GM21447 (cell line): ENCODE measurements at regions not wholly inside any gene's neighbourhood (a gene's known extent, or its start where the extent isn't known, plus 50 kb on each side); places are given as distances from the start of the nearest gene placed in this dataset.
"Not testable (repeated sequence)": the region's sequence is repeated elsewhere in the genome, so short reads cannot be mapped to it uniquely, and the experiment has no call there.

Experiments used
- ATAC-seq: cut with Tn5 transposase; IDR thresholded peaks from one replicate; pipeline ENCODE4 v1.9.1; 2021; ENCODE audit not compliant: unreplicated experiment

DNA sequence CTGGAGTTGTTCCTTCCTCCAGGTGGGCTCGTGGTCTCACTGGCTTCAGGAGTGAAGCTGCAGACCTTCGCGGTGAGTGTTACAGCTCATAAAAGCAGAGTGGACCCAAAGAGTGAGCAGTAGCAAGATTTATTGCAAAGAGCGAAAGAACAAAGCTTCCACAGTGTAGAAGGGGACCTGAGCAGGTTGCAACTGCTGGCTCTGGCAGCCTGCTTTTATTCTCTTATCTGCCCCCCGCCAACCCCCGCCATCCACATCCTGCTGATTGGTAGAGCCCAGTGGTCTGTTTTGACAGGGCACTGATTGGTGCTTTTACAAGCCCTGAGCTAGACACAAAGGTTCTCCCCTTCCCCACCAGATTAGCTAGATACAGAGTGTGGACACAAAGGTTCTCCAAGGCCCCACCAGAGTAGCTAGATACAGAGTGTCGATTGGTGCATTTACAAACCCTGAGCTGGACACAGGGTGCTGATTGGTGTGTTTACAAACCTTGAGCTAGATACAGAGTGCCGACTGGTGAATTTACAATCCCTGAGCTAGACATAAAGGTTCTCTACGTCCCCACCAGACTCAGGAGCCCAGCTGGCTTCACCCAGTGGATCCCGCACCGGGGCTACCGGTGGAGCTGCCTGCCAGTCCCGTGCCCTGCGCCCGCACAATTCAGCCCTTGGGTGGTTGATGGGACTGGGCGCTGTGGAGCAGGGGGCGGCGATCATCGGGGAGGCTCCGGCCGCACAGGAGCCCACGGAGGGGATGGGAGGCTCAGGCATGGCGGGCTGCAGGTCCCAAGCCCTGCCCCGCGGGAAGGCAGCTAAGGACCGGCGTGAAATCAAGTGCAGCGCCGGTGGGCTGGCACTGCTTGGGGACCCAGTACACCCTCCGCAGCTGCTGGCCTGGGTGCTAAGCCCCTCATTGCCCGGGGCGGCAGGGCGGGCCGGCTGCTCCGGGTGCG lies 999.5 kb upstream of the SPRY2 start:
- ATAC-seq = not testable (repeated sequence)

DNA sequence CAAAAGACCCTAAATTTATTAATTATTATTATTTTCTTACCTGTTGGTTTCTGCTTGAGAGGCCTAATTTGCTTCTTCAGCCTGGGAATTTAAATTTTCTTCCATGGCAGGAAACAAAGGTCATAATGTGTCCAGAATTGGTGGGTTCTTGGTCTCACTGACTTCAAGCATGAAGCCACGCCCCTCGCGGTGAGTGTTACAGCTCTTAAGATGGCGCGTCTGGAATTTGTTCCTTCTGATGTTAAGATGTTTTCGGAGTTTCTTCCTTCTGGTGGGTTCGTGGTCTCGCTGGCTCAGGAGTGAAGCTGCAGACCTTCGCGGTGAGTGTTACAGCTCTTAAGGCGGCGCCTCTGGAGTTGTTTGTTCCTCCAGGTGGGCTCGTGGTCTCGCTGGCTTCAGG lies 998.7 kb upstream of the SPRY2 start:
- not testable (repeated sequence) for ATAC-seq

GRCh38 chr13:81334481-81334880 lies 993.6 kb upstream of the SPRY2 start:
- no peak for ATAC-seq

- ATAC-seq = no peak
These were observed 986.0 kb upstream of the SPRY2 start for GRCh38 chr13:81326913-81327312.

DNA sequence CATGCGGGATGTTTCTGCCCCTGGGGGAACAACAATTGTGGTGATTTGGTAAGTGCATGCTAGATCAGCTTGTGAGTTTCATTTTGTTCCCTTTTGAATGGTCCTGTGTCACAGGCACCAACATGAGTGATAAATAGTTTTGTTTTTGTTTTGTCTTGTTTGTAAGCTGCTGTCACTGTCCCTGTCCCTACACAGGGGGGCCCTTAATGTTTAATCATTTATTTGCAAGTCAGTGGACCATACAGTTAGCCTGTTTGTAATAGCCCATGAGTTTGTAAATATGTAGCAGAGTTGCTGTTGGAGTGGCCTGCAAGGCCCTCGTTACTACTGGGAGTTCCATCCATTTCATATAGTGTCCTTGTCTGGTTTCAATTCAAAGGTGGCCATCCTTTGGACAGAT lies 979.6 kb upstream of the SPRY2 start:
- ATAC-seq = no peak

DNA sequence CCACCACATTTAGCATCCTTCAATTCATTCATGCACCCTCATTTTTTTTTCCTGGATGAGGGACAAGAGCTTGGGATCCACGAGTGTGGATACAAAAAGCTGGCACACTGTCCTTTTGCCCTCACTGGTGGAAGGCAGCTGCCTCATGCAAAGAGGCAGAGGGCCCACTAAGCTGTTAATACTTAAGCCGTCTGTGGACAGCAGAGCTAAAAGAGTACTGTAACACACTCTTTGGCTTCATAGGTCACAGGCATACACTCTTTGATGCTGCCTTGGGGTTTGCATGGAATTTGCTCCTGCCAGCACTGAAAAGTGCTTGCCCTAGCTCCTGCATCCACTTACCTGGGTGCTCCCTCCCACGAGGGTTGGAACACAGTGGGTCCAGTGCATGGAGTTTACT lies 978.4 kb upstream of the SPRY2 start:
- ATAC-seq = no peak

GRCh38 chr13:81318231-81319019 lies 977.5 kb upstream of the SPRY2 start:
- no peak for ATAC-seq

DNA sequence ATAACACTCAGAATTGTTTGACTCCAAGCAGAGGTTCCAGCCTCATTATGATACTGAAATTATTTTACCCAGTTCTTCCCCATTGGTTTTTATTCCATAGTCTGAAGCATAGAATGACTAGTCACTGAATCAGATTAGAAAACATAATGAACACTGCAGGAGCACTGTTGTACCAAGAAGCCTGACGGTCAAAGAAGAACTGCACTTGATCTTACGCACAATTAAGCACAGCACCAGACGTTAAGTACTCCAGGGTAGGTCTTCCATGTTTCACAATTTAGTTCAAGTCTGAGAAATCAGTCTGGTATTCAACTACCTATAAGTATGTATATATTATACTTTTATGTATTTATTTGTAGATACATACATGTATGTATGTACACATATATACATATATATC lies 973.5 kb upstream of the SPRY2 start:
- no peak for ATAC-seq

DNA sequence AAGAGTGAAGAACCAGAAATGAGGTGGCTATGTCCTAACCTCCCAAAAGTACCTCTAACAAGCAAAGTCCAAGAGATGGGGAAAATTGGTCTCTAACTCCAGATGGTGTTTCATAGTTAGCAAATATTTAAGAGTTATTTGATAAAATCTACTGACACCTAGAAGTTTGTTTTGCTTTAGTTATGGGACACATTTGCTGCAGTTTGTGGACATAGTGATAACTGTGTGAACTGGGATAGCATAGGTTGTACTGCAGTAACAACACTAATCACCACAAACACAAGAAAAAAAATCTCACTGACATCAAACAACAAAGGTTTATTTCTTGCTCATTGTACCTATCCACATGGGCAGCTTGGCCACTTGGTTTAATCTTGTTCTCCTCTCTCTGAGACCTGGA lies 965.0 kb upstream of the SPRY2 start:
- no peak for ATAC-seq

- ATAC-seq = no peak
These were observed 963.3 kb upstream of the SPRY2 start for GRCh38 chr13:81304121-81304659.

DNA sequence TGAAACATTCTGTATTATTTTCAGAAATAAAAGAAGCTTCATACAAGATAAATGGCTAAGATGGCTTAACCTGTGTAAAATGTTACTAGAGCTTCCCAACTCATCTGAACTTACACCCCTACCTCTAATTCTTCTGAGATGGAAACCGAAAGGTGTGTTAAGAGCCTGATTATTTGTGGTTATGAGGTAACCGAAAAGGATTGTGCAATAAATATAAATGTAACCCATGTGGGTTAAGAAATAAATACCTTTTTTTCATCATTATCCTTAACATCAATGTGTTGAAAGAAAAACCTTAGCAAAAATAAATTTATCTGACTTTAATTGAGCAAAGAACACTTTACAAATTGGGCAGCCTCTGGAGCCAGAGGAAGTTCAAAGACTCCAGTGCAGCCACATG lies 961.8 kb upstream of the SPRY2 start:
- ATAC-seq = no peak

- no peak for ATAC-seq
These were observed 961.2 kb upstream of the SPRY2 start for GRCh38 chr13:81302125-81302524.

DNA sequence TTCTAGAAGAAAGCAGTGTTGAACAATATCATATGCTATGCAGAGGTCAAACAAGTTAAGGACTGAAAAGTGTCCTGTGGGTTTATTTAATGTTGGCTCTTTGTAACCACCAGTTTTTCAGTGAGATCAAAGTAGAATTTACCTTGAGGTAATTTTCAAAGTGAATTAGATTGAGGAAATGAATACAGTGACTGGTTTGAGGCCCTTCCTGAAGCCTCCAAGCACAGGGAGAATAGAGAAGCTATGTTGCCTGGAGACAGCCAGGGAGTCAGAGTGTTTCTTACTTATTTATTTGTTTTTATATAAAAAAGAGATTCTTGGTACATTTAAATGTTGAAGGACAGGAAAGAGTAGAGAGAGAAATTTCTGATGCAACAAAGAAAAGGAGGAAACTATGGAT lies 954.3 kb upstream of the SPRY2 start:
- ATAC-seq = no peak

DNA sequence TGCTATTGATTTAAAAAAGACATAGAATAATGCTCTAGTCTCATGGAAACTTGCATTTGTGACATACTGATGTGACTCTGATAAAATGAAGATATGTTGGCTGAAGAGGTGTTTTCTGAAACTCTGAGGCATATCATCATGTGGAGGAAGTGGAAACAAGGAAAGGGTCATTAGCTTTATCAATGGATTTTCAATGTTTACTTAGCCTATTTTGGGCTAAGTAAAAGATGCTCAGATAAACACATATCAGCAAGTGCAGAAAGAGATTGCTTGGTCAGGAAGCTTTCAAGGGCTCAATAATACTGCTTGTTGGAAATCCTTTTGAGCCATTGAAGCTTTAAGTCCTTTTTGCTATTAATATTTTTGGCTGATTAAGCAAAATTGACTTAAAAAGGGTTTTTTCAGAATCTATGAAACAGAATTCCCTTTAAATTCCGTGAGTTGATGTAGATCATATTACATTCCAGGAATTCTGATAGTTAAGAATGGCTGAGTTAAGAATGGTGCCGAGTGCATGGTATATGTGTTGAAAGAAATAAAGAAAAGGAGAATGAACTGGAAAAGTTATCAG lies 952.8 kb upstream of the SPRY2 start:
- no peak for ATAC-seq

GRCh38 chr13:81283561-81283960 lies 942.6 kb upstream of the SPRY2 start:
- ATAC-seq = no peak

GRCh38 chr13:81283062-81283461 lies 942.1 kb upstream of the SPRY2 start:
- ATAC-seq = no peak

- no peak for ATAC-seq
These were observed 934.8 kb upstream of the SPRY2 start for GRCh38 chr13:81275666-81276258.

- no peak for ATAC-seq
These were observed 906.8 kb upstream of the SPRY2 start for GRCh38 chr13:81247711-81248110.

- no peak for ATAC-seq
These were observed 905.6 kb upstream of the SPRY2 start for GRCh38 chr13:81246556-81246955.

- no peak for ATAC-seq
These were observed 903.1 kb upstream of the SPRY2 start for GRCh38 chr13:81244011-81244410.

- ATAC-seq = no peak
These were observed 889.5 kb upstream of the SPRY2 start for GRCh38 chr13:81230386-81230785.
